NCI-H2196 (cell line): ENCODE measurements at regions not wholly inside any gene's neighbourhood (a gene's known extent, or its start where the extent isn't known, plus 50 kb on each side); places are given as distances from the start of the nearest gene placed in this dataset.
"Not testable (repeated sequence)": the region's sequence is repeated elsewhere in the genome, so short reads cannot be mapped to it uniquely, and the experiment has no call there.

Experiments
- DNase-seq: peaks from one replicate; lab custom pipeline; 2025; ENCODE audit not compliant: unreplicated experiment; lab: John Stamatoyannopoulos, UW

DNA sequence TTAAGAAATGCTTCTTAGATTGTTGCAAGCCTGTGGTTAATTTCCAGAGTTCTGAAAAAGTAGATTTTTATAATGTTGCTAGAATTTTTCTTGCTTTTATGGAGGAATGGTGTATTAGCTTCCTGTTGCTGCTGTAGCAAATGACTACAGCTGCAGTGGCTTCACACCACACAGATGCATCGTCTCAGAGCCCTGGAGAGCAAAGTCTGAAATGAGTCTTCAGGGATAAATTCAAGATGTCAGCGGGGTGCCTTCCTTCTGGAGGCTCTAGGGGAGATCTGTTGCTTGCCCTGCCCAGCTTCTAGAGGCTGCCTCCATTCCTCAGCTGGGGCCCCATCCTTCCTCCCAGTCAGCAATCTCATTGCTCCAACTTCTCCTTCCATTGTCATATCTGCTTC lies 187.8 kb downstream of the ZNF516 start:
- no peak for DNase-seq

DNA sequence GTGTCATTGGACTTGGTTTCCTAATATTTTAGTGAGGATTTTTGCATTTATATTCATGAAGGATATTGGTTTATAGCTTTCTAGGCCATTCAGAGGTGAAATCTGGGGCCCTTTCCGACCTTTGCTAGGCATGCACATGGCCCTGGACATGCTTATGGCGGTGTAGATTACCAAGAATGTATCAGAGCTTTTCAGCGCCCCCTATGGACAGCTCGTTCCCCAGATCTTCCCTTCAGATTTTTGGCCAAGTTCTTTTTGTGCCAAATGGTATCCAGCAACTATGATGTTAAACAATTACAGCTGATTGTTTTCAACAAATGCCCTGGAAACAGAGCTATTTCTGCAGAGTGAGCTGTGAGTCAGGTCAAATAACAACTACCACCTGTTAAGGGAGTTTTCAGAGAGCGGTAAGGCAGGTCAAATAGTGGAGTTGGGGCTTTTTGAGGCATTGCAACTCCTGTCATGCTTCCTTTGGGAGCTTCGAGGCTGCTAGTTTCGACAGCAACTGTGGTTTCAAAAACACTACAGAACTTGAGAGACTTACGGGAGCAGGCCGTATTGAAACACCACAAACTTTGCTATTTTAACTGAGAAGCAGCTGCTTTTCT lies 188.3 kb downstream of the ZNF516 start:
- no peak for DNase-seq

DNA sequence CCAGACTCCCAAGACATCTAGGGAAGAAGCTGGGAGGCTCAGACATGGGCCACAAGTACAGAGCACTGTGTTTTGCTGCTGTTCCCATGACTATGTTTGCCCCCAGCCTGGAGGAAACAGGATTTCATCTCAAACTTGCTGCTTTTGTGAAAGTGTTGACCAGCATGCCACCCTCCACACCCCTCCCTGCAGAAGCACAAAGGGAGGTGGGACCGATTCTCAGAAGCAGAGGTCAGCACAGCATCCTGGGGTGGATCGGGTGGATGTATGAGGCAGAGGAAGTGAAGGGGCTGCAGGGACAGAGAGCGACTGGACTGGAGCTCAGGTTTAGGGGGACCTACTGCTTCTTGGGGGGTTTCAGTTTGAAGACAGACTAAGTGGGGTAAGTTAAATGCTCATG lies 209.2 kb downstream of the ZNF516 start:
- DNase-seq = no peak

DNA sequence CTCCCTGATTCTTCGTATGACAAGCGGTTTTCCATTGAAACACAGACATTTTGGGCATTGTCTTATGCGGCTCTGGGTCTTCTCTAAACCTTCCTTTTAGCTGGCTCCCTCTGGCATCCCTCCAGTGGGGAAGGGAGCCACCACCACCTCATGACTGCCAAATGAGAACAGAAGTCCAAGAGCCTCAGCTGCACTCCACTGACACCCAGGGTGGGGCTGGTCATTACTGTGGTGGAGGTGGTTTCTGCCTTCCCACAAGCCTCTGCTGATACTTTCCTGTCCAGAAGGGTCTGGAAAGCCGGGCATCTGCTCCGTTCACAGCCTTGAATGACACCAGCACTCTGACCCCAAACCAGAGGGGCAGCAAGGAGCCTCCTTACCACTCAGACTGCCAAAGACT lies 213.5 kb downstream of the ZNF516 start:
- DNase-seq = no peak

DNA sequence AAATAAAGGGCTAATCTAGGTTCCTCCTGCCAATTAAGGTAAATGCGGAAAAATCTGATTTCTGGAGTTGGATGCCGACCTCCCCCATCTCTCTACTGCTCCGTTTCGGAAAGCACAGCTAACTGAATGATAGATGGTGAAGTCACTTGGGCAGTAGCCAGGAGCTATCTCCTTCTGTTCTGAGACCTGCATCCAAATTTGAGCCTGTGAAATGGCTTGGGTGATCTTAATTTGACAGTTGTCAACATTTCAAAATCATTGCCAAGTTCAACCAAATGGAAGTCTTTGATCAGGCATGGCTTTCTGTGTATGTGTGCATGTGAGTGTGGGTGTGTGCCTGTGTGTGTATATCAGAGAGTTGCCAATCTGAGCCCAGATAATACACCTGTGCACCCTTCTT lies 217.2 kb downstream of the ZNF516 start:
- no peak for DNase-seq

DNA sequence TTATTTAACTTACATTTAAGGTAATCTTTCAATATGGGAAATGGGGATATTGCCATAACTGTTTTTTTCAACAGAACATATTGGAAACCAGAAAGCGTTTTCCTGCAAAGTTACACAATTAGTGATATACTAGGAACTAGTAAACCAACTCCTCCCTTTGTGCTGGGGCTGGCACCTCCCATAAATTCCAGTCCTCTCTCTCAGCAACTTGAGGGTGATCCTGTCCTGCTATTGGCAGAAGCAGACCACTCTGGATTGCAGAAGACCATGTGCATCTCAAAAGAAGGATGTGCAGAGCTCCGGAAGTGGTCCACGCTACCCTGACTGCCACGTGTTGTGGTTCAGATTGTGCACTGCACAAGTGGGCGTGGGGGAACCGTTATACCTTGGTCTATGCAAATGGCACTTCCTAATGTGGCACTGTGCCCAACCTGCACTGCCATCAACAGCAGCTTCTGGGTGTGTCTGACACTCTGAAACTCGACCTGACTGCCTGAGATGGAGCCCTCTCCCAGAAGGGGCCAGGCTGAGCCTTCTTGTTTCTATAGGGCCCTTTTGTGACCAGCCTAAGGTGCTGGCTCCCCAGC lies 219.2 kb downstream of the ZNF516 start:
- DNase-seq = no peak

DNA sequence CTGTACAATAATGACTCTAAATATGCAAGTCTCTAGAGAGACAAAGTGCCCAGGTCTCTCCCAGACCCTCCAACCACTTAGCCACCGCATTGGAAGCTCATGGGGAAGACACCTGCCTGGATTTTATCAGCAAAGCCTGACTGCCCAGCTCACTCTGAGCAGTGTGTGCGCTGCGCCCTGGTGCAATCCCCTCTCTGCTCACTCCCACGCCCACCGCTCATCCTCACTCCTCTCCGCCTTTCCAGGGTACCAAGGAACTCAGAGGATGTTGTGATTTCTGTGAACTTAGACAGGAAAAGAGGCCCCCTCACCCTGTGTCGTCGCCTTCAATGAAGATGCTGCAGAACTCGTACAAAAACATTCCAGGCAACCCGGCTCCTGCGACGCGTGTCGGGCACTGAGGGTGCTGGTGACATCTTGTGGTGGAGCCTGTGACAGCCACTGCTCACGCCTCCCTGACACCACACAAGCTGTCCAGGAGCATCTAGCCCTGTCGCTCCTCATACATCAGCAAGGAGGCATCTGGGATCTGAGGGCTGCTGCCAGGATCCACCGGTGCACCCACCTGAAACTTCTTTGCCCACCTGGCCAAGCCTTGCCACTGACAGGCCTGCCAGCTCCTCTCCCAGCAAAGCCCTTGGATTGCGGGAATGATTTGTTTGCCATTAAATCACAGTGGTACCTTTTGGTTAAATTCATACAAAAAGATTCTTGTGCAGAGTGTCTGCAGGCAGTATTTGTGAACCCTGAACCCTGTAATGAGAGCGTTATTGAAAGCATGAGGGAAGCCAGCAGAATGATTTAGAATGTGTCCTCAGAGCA lies 220.4 kb downstream of the ZNF516 start:
- no peak for DNase-seq

DNA sequence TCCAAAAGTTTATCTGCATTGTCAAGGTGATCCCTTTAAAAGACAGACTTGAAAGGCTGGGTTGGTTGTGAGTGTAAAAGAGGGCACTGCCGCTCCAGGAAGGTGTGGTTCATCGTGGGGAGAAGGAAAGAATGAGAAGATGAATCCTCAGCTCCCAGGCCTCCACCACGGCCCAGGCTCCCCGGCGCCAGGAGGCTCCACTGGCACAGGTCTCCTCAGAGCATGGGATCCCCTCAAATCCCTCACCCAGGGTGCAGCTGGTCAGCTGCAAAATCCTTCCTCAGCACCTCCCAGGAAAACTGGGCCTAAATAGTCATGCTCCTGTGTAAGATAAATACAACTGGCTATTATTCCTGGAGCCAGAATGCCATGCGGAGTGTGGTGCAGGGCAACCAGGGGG lies 221.1 kb downstream of the ZNF516 start:
- DNase-seq = no peak

DNA sequence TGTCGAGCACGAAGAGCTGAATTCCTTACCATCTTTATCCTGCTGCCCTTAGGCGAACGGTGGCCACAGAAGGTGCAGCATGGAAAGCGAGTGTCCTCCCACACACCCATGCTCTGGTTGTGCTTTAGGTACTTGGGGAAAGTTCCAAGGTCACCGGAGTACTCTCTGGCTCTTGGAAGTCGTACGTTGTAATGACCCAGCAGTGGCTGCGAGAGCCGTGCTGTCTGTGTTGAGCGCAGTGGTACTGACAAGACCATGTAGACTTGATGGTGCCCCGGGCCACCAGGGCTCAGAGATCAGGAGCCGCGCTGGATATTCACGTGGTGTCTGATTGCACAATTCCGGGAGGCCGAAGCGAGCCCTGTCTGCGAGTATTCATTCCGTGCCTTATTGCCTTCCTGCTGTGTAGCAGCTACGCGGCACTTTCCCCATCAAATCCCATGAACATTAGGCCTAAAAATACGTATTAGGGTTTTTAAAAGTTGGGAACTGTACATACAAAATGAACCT lies 222.0 kb downstream of the ZNF516 start:
- no peak for DNase-seq

DNA sequence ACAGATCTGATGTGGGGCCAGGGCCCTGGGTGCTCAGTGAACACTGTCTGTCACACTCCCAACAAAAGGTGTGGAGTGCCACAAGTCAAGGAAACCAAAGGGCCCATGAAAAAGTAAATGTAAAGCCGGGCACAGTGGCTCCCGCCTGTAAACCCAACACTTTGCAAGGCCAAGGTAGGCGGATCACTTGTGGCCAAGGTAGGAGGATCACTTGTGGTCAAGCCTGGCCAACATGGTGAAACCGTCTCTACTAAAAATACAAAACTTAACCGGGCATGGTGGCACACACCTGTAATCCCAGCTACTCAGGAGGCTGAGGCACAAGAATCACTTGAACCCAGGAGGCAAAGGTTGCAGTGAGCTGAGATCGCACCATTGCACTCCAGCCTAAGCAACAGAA lies 227.6 kb downstream of the ZNF516 start:
- DNase-seq = not testable (repeated sequence)

DNA sequence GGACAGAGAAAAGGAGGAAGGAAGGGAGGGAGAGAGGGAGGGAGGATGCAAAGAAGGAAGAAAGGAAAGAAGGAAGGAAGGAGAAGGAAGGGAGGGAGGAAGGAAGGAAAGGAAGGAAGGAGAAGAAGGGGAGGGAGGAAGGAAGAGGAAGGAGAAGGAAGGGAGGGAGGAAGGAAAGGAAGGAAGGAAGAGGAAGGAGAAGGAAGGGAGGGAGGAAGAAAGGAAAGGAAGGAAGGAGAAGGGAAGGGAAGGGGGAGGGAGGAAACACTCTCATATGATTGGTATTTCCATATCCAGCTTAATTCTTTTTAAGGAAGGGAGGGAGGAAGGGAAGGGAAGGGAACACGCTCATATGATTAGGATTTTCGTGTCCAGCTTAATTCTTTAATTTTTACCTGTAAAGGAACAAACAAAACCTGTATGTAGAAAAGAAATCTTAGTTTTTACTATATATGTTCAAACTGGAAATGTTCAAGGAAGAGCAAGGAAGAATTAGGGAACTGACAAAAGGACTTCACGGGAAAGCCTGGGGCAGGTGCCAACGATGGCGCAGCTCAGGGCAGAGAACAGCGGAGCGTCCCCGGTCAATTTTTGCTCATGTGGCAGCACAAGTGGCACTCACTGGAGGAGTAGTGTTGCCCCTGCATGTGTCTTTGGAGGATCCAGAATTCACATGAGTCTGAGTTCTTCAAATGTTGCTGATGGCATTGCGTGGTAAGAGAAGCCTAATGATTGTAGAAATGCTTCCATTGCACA lies 228.6 kb downstream of the ZNF516 start:
- DNase-seq = no peak

DNA sequence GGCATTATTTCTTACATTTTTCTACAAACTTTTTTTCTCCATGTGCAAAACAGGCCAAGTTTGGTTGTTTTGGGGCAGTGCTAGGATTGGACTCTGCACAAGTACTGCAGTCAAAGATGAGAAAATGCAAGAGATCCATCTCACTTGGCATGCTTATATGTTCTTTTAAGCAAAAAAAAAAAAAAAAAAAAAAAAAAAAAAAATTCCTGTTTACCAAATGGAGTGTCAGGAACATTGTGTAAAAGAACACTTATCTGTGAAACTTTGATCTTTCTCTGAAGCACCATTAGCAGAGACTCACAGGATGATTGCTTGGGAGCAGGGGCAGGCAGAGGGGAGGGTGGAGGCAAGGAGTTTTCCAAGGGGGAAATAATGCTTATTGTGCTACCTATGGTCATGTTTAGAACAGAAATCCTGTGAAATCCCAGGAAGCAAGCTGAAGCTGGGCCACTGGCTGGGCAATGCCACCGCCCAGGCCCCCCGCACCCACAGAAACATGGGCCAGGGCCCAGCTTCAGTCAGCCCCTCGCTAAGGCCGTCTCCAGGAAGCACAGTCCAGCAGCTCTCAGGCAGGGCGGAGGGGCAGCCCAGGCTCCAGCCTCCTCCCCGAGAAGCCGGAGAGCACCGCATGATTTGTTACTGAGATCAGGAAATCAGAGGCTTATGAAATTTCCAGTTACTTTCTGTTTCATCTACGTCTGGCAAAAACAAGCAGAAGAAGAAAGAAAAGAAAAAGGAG lies 229.4 kb downstream of the ZNF516 start:
- no peak for DNase-seq

DNA sequence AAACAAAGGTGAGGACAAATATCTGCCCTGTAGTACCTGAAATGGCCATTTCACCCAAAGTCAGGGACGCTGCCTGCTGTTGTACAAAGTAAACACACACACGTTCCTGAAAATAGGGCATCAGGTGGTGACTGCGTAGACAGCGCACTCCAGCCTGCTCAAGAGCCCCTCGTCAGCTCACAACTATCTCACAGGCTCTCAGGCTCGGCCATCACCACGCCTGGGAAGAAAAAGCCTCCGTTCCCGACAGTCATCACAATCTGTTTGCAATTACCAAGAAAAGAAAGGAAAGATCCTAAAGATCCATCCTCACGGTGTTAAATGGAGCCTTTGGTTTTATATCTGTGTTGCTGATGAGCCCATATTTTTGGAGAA lies 230.2 kb downstream of the ZNF516 start:
- DNase-seq = no peak

DNA sequence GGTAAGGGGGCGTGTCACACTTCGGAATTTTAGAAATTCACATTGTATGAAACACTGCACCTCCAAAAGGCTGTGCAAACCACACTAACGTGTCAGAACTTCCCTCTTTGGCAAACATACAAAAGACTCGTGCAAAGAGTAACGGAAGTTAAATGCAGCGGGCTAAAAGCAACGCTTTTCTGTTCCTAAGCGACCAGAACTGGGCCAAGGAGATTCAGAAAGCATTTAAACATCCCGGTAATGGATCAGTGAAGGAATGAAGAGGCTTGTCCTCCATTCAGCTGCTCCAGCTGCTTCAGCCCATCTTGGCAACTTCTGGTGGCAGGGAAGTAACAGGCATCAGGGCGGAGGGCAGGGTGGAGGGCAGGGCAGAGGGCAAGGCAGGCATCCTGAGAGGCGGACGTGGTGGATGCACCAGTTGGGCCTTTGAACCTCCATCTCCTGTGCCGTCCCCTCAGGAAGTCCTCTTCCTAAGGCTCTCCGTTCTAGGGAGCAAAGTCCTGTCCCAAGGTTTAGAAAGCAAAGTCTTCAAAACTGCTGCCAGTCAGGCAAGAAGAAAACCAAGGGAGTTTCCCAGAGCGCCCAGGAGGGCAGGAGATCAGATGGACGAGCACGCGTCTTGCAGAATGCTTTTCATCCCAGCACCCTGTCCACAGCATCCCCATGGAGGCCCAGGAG lies 230.7 kb downstream of the ZNF516 start:
- DNase-seq = no peak

DNA sequence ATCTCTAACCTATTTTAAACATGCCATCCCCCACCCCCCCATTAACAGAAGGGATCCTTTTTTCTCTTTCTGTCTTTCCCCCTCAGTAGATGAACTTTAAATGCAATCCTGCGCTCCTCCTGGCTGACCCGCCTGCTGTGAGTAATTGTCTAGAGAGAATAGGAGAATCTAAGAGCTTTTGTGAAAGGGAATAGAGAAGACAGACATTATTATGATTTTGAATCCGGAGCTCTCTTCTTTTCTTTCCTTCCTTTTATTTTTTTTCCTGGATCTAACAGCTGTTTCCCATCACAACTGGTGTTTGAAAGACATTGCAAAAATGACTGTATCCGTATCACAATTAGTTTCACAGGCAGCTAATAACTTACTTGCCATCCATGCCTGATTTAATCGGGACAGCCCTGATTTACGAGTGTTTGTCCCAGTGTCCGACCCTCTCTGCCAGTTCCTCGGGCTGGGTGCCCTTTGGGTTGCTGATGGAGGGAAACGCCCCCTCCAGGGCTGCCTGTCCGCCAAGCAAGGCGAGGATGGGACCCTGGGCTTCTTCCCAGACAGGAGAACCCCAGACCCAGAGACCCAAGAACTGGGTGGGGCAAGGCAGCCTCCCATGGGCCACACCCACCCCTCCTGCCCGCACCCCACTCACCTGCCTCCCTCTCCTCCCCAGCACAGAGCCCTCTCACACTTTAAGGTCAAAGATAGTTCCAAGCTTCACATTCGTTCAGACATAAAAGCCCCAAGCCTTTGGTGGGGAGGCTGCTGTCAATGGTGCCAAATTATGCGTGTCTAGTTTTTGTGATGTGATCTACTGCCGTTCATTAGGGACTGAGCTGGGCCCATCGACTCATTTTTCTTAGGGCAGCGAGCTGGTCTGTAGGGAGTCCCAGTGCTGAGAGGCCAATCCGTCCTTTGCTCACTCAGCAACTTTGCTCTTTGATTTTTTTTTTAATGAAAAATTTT lies 231.7 kb downstream of the ZNF516 start:
- DNase-seq = no peak

DNA sequence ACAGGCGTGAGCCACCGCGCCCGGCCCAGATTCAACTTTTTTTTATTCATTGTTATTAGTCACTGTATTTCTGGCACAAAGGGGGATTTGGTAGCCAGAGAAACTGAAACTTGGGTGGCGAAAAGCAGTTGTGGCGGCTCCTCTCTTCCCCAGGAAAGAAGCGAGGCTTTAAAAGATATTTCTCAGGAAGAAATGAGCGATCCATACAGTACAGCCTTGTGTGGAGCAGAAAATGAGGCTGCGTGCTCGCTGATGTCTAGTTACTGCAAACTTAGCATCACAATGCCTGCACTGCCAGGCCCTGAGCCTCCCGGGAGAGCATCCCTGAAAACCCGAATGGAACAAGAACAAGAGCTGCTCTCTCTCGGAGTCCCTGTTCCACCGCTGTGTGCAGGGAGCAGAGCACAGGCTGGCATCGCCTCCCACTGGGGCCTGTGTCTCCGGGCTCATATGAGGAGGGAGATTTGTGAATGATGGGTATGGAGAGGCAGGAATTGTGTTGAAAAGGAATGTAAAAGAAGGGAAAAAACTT lies 234.0 kb downstream of the ZNF516 start:
- DNase-seq = no peak

DNA sequence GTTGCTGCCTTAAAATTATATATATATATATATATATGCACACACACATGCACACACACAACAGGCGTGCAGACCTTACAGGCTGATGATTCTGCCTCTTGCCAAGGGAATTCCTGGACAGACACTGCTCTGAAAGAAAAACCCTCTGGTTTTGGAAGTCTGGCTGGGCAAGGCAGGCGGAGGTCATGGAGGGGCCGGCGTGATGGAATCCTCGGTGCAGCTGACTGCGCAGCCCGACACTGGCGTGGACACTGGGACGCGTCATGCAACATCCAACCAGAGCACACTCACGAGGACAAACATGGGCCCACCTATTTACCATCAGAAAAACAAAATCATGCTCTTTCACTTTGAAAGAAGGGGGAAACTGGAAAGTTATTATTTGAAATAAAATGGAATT lies 235.3 kb downstream of the ZNF516 start:
- no peak for DNase-seq

DNA sequence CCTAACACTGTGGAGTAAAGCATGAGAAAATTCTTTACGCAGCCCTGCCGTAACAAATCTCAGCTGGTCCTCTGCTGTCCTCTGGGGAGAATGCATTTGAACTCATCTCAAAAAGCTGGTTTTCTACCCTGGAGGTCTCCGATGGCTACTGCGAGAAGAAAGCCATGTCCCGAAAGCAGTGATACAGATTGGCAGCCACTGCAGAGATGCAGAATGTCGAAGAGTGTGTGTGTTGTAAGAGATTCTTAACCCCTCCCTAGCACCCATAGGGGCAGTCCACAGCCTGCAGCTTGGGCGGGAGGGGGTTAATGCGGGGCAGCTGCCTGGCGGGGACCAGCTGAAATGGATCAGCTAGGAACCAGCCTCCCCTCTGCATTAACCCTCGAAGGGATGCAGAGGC lies 235.9 kb downstream of the ZNF516 start:
- DNase-seq = no peak

DNA sequence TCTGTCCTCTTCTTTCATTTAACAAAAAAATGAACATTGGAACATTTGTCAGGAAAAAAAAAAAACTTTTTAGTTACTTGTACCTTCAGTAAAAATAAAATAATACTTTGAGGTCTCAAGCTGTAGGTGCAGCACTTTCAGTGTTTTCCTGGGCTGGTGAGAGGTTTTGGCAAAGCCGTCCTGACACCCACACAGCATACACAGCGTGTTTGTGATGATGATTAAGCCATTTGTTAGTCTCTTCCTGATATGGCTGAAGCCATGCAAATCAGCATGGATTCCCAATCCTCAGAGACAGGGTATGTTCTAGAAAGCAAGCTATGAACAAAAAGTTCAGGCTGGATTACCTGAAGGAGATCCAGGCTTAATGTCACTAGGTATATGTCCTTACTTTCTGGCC lies 236.8 kb downstream of the ZNF516 start:
- DNase-seq = no peak
